ENCODE measurements at regions not wholly inside any gene's neighbourhood (a gene's known extent, or its start where the extent isn't known, plus 50 kb on each side); places are given as distances from the start of the nearest gene placed in this dataset.

DNA sequence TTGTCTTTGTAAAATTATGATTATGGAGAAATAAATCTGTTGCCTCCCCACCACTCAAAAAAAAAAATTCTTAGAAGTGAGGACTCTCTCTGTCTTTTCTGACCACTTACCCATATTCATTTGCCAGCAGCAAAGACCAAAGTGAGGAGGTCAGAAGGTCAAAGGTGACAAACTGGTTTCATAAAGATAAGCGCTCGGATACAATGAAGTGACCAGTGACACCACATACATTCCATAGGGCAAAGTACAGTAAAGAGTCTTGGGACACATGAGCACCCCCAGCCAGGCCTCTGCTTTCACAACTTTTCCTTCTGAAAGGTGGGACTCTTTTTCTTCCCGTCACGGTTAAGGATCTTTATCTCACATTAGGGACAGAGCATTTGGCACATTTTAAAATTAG lies 75.9 kb upstream of the TCF4 start:
- DNase-seq (ENCODE audit: low read depth, low spot score): no peak

- no peak for DNase-seq (ENCODE audit: low read depth, low spot score)
These were observed 70.6 kb upstream of the TCF4 start for GRCh38 chr18:55658598-55658997.

- DNase-seq (ENCODE audit: low read depth, low spot score): no peak
These were observed 69.8 kb upstream of the TCF4 start for GRCh38 chr18:55657572-55658331.

- DNase-seq (ENCODE audit: low read depth, low spot score): no peak
These were observed 67.0 kb upstream of the TCF4 start for GRCh38 chr18:55654986-55655385.

DNA sequence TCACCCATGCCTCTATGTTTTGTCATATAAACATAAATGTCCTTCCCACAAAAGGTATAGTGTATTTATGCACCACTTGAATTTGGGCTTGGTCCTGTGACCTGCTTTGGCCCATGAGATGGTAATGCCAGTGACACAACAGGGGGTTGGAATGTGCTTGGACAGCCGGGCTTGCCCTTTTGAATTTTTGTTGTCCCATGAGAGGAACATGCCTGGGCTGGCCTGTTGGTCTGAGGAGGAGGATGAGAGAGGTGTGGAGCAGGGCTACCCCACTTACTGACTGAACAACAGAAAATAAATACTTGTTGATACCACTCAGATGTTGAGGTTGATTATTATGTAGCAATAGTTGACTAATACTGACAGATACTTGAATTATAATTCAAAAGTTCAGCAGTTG lies 63.2 kb upstream of the TCF4 start:
- DNase-seq (ENCODE audit: low read depth, low spot score): no peak

DNA sequence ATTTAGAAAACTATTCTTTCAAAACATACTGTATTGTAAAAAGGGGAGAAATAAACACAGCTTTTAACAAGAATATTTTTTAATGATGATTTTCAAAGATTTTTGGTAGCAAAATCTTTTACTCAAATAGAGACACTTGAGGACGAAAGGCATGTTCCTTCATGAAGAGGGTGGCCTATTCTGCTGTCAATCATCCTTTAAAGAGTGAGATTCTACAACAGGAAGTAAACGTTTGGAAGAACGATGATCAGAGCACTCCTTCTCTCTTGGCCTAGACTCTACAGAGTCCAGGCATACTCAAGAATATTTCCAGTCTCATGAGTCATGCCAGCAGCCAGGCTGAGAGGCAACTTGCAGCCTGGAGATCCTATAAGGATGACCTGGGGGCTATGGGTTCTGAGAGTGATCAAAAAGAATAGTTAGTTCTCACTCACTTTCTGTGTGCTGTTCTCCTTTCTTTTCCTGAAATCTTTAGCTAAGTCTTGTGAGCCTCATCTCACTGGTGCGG lies 62.4 kb upstream of the TCF4 start:
- no peak for DNase-seq (ENCODE audit: low read depth, low spot score)

DNA sequence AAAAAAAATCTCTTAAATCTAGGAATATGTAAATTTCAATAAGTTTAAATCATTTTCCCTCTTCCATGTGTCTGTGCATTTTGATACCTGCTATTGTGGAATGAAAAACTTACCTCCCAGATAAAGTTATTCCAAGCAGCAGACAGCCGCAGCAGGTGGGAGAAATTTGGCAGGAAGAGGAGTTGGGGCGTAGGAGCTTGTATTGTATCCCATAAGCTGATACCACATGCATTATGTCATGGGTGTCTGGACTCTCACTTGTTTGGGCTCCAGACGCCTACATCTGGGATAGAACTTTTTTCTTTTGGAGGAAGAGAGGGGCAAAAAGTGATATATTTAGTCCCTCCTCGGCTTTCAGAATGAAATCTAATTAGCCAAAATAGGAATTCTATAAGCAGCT lies 59.3 kb upstream of the TCF4 start:
- no peak for DNase-seq (ENCODE audit: low read depth, low spot score)

- DNase-seq (ENCODE audit: low read depth, low spot score): no peak
These were observed 54.2 kb upstream of the TCF4 start for GRCh38 chr18:55642191-55642590.

GRCh38 chr18:55641486-55641885 lies 53.5 kb upstream of the TCF4 start:
- no peak for DNase-seq (ENCODE audit: low read depth, low spot score)
